Activated CD4-positive, alpha-beta T cell treated with anti-CD3 and anti-CD28 coated beads for 4 hours (primary cell): ENCODE measurements at regions not wholly inside any gene's neighbourhood (a gene's known extent, or its start where the extent isn't known, plus 50 kb on each side); places are given as distances from the start of the nearest gene placed in this dataset.

Experiments
- DNase-seq, 2 donors: peaks; one replicate each; pipeline ENCODE4 v3.0.0-alpha.2; 2020

- DNase-seq: no peak
Observed at GRCh38 chr16:73326770-73327470, 279.0 kb upstream of the ZFHX3 start.

- no peak for DNase-seq
Observed at GRCh38 chr16:73326221-73326620, 278.3 kb upstream of the ZFHX3 start.

- DNase-seq: no peak
Observed at GRCh38 chr16:73323880-73324279, 276.0 kb upstream of the ZFHX3 start.

DNA sequence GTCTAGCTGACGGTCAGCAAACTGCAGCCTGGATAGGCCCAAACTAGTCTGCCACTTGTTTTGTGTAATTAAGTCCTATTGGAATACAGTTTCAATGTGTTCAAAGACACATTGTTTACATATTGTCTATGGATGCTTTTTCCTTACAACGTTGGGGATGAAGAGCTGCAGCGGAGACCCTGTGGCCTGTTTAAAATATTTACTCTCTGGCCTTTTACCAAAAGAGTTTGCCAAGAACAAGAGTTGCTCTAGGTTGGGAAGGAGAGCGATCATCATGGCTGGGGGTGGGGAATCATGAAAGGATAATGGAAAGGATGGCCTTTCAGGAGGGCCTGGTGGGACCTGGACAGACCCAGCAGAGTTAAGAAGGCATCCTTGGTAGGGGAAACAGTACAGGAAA is 274.9 kb upstream of the ZFHX3 start:
- DNase-seq: no peak

GRCh38 chr16:73321853-73322252 is 273.9 kb upstream of the ZFHX3 start:
- no peak for DNase-seq

GRCh38 chr16:73319737-73320136 is 271.8 kb upstream of the ZFHX3 start:
- no peak for DNase-seq

DNA sequence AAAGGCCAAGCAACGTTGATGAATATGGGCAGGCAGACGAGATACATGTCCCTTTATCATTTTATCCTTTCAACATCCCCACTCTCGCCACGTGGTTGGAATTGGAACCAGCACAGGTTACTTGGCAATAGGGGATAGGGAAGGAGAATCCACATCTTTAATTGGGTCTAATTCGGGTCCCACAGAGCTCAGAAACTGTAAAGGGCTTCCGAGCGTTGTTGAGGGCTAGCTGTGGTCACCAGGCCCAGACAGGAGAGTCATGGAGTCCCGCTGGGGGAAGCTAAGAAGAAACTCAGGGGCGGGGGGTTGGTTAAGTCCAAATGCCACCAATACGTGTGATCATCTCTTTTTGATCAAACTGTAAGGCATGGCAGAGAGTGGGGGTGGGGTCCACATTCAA is 271.3 kb upstream of the ZFHX3 start:
- DNase-seq: no peak

DNA sequence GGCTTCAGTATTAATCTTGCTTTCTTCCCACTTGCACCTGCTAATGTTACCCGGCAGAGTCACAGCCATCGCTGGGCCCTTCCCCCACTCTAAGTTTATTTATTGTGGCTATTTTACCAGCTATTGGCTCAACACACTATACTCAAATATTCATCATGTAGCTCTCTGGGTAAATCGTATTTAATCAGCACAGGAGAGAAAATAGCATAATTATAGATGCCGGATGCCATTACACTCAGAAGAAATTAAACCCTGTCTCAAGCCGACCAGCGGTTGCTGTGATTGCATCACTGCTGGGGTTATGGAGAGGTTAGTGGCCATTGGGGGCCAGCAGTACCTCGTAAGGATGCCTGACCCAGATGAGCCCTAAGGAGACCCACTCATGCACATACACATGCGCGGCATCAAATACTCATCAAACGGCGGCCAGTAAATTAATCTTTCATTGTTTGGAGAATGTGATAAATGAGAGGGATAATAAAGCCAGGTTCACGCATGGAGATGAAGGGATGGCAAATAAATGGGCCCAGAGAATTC is 269.5 kb upstream of the ZFHX3 start:
- no peak for DNase-seq

DNA sequence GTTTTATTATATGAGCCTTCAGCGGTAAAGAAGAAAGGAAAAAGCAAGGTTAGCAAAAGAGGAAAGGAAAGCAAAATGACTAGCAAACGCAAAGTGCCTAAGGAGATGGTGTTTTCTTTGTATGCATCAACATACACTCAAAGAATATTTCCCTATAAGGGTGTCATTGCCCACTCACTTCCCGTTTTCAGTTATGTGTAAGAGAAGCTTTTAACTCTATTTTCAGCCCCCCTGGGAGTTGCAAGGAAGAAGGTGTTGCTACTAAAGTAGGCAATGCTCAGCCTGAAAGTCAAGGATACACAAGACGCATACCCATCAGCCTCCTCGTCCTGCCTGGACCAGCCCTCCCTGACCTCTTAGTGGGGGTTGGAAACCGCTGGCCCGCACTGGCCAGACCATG is 267.7 kb upstream of the ZFHX3 start:
- DNase-seq: no peak

DNA sequence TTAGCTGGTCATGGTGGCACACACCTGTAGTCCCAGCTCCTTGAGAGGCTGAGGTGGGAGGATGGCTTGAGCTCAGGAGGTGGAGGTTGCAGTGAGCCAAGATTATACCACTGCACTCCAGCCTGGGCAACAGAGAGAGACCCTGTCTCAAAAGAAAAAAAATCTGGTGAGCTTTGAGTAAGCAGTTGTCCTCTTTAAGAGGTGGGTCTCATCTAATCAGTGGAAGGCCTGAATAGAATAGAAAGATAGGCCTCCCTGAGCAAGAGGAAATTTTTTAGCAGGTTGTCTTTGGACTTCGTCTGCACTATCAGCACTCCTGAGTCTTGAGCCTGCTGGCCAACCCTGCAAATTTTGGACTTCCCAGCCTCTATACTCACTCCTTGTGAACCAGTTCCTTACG is 266.0 kb upstream of the ZFHX3 start:
- no peak for DNase-seq

DNA sequence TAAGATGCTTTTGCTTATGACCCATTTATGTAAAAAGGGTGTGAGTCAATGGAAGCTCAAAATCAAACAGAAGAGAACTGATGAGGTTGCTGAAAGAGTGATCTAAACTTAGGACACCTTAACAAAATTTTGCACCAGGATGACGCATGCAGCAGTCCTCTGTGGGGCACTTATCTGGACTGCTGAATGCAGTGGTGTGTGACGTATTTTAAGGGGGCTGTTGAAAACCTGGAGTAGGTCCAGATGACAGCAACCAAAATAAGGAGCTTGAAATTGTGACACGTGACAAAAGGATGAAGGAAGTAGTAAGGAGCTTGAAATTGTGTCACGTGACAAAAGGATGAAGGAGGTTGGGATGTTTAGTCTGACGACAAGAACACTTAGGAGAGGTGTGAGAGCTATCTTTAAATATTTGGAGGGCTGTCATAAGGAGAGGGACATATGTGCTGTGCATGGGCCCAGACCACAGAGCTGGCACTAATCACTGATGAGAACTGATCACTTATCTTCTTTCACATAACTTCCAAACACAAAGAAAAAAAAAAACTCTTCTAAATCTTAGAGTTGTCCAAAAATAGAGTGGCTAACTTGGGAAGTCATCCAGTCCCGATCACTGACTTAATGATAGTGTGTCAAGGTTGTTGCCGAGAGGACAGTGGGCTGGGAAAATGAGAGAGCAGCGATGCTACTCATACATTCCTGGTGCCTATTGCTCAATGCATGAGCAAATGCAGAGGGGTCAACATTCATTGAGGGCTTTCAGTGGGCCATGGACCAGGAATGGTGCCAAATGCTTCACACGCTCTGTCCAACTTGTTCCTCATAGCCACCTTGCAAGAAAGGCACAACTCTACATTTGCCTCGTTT is 264.2 kb upstream of the ZFHX3 start:
- DNase-seq: no peak

DNA sequence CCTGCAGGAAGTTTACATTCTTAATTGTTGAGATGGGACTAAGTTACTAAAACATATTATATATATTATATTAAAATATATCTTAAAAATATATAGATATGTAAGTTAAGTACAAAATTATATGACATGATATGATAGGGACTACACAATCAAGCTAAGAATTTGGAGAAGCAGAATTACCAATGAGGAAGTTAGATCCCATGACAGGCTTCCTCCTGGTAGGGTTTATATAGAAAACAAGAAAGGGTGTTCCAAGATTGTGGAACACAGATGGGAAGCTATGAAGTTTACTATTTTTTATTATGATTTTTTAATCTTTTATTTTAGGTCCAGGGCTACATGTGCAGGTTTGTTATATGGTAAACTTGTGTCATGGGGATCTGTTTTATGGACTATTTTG is 260.8 kb upstream of the ZFHX3 start:
- no peak for DNase-seq

DNA sequence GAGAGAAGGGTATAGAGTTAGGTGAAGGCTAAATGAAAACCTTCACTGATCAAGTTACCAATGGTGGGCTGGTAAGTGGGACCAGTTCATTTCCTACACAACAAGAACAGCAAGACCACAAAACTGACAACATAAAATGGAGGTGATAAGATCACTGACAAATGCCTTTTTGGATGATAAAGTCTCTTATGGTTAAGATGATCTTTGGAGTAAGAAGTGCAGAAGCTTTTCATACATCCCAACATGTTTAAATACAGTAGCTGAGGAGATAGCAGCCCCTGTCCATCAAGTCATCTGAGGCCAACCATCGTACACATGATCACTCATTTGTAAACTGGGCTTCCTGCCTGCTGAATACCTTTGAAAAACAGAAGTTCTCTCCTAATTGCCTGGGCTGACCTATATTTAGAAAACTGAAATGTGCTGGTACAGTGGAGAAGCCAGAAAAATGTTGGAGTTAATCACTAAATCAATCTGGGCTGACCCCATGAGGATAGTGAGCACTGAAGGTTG is 259.0 kb upstream of the ZFHX3 start:
- DNase-seq: no peak

- no peak for DNase-seq
Observed at GRCh38 chr16:73304008-73304774, 256.3 kb upstream of the ZFHX3 start.

GRCh38 chr16:73302942-73303341 is 255.0 kb upstream of the ZFHX3 start:
- DNase-seq: no peak

DNA sequence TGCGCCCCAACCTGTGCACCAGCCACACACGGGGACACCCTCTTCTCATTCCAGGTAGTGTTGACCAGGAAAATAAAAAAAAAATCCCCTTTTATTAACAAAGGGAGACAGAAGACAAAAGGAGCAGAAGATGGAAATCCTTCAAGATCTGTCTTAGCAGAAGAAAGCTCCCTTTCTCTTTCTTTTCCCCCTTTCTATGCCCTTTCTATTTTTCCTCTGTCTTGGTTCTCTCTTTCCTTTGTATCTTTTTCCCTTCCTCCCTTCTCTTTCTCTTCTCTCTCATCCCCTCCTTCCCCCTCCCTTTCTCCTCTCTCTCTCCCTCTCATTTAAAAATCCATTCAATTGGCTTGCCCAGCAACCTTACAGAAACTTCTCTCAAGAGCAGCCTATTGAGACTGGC is 254.1 kb upstream of the ZFHX3 start:
- DNase-seq: no peak

GRCh38 chr16:73299346-73299745 is 251.4 kb upstream of the ZFHX3 start:
- no peak for DNase-seq

- DNase-seq: no peak
Observed at GRCh38 chr16:73298562-73298961, 250.6 kb upstream of the ZFHX3 start.

- DNase-seq: no peak
Observed at GRCh38 chr16:73290258-73290657, 242.3 kb upstream of the ZFHX3 start.

DNA sequence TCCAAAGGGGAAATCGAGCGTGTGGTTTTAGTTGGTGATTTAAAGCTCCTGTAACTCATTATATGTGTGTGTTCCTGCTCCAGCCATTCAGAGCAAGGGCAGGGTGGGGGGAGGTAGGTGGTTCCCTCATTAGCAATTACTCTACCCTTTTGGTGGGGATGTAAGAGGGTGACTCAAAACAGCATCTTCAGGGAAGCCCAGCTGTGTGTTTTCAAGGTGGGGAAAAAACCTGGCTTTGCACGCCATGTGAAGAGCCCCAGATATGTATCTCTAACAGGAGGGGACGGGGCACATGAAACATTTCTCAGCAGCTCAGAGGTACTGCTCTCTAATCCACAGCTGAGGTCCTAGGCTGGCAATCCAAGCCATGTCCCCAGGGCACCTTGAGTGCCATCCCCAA is 241.3 kb upstream of the ZFHX3 start:
- DNase-seq: no peak

- no peak for DNase-seq
Observed at GRCh38 chr16:73288520-73288919, 240.6 kb upstream of the ZFHX3 start.

GRCh38 chr16:73287859-73288405 is 240.0 kb upstream of the ZFHX3 start:
- no peak for DNase-seq
